MCF 10A (cell line): ENCODE measurements at regions not wholly inside any gene's neighbourhood (a gene's known extent, or its start where the extent isn't known, plus 50 kb on each side); places are given as distances from the start of the nearest gene placed in this dataset.
"Not testable (repeated sequence)": the region's sequence is repeated elsewhere in the genome, so short reads cannot be mapped to it uniquely, and the experiment has no call there.

Source experiments
- BruUV-seq: library from RNA; stranded (reverse); fragments of 400-500 nt; replicated peaks from 2 replicates; lab custom pipeline; 2021; lab: Mats Ljungman, UMichigan
- CTCF ChIA-PET: fragments of 300-600 bp; sonication (Branson Sonifier 250); formaldehyde crosslinking; extraction: SDS; loops from one replicate; lab custom pipeline; 2021; ENCODE audit warnings: antibody characterized with exemption, inconsistent platforms; lab: Yijun Ruan, JAX
- POLR2A ChIA-PET: fragments of 300-600, 350-650 bp; sonication (Branson Sonifier 250); formaldehyde crosslinking; extraction: SDS; loops from one replicate; lab custom pipeline; 2020; ENCODE audit warnings: antibody characterized with exemption, inconsistent platforms; lab: Yijun Ruan, JAX
- DNase-seq: peaks from one replicate; pipeline ENCODE4 v3.0.0-alpha.2; 2018; ENCODE audit not compliant: unreplicated experiment
- H3K27ac Mint-ChIP-seq: one replicate; pipeline ENCODE4 v1.8.0; 2022; ENCODE audit warnings: mild to moderate bottlenecking, low read depth, mixed read lengths; ENCODE audit not compliant: unreplicated experiment
- H3K27me3 Mint-ChIP-seq: one replicate; pipeline ENCODE4 v1.8.0; 2022; ENCODE audit warnings: mixed read lengths; ENCODE audit not compliant: insufficient read depth, unreplicated experiment
- H3K36me3 Mint-ChIP-seq: one replicate; pipeline ENCODE4 v1.8.0; 2022; ENCODE audit warnings: mild to moderate bottlenecking, moderate library complexity, mixed read lengths; ENCODE audit not compliant: insufficient read depth, unreplicated experiment
- H3K4me1 Mint-ChIP-seq: one replicate; pipeline ENCODE4 v1.8.0; 2022; ENCODE audit warnings: mixed read lengths; ENCODE audit not compliant: insufficient read depth, unreplicated experiment
- H3K4me3 Mint-ChIP-seq: one replicate; pipeline ENCODE4 v1.8.0; 2022; ENCODE audit warnings: mild to moderate bottlenecking, moderate library complexity, mixed read lengths; ENCODE audit not compliant: unreplicated experiment
- H3K9me3 Mint-ChIP-seq: one replicate; pipeline ENCODE4 v1.8.0; 2022; ENCODE audit warnings: mixed read lengths; ENCODE audit not compliant: unreplicated experiment
- CTCF ChIP-seq: fragments of 200-600 bp; IDR thresholded peaks from one replicate; pipeline ENCODE4 v1.8.0; 2022; ENCODE audit warnings: antibody characterized with exemption, mild to moderate bottlenecking; ENCODE audit not compliant: unreplicated experiment
- intact Hi-C: fragments of 100-400 bp; cut with micrococcal nuclease; formaldehyde crosslinking; loops from 2 replicates; pipeline ENCODE4 v1.14.1; 2022

GRCh38 chr10:45056806-45057205, 56.1 kb downstream of the ZNF22 start:
- H3K36me3 Mint-ChIP-seq, DNase-seq, H3K27ac Mint-ChIP-seq, BruUV-seq, POLR2A ChIA-PET, H3K4me3 Mint-ChIP-seq, CTCF ChIA-PET, intact Hi-C loops, H3K27me3 Mint-ChIP-seq, H3K9me3 Mint-ChIP-seq: not testable (repeated sequence)
- peaks cover 23% of the 10 kb centered on the region for H3K4me1 Mint-ChIP-seq

- DNase-seq: no peak
- BruUV-seq: no TSS peak
- Mint-ChIP-seq H3K4me1 (peaks cover 29% of the 10 kb centered on the region), H3K4me3 (no peak overlapping the region), H3K9me3 (no peaks in the 10 kb centered on the region), H3K36me3 (no peaks in the 10 kb centered on the region), H3K27ac (no peak overlapping the region), H3K27me3 (no peaks in the 10 kb centered on the region)
- no peak for TF ChIP-seq CTCF
- CTCF ChIA-PET: interaction anchor here (0.6 to 1.0 kb wide), 3 partner anchors 20 to 178 kb away, joined by 3 read pairs; no protein-coding TSS in a partner anchor
- intact Hi-C loops: no loop called here
- POLR2A ChIA-PET: no interaction called here
These were observed 57.9 kb downstream of the ZNF22 start for GRCh38 chr10:45058580-45058979.

- Mint-ChIP-seq H3K27ac (no peak overlapping the region), H3K36me3 (no peaks in the 10 kb centered on the region), H3K4me1 (peaks cover 29% of the 10 kb centered on the region), H3K27me3 (no peaks in the 10 kb centered on the region), H3K9me3 (no peaks in the 10 kb centered on the region), H3K4me3 (no peak overlapping the region)
- BruUV-seq: no TSS peak
- CTCF ChIA-PET: interaction anchor here (0.6 to 1.0 kb wide), 3 partner anchors 20 to 178 kb away, joined by 3 read pairs; no protein-coding TSS in a partner anchor
- TF ChIP-seq CTCF: no peak
- no peak for DNase-seq
- POLR2A ChIA-PET: no interaction called here
- intact Hi-C loops: no loop called here
These were observed 58.4 kb downstream of the ZNF22 start for GRCh38 chr10:45058992-45059561.

GRCh38 chr10:45059632-45060031, 58.9 kb downstream of the ZNF22 start:
- ChIA-PET CTCF (interaction anchor here (1.0 kb wide), 1 partner anchor 177 kb away, joined by 3 read pairs; no protein-coding TSS in a partner anchor), POLR2A (no interaction called here)
- intact Hi-C loops: no loop called here
- H3K36me3 Mint-ChIP-seq: no peaks in the 10 kb centered on the region
- no peaks in the 10 kb centered on the region for H3K27me3 Mint-ChIP-seq
- peaks cover 31% of the 10 kb centered on the region for H3K4me1 Mint-ChIP-seq
- no peak for DNase-seq
- TF ChIP-seq CTCF: no peak
- no peak overlapping the region for H3K4me3 Mint-ChIP-seq
- H3K9me3 Mint-ChIP-seq: no peaks in the 10 kb centered on the region
- no peak overlapping the region for H3K27ac Mint-ChIP-seq
- BruUV-seq: no TSS peak
